Heart left ventricle (tissue), 16 donors: ENCODE measurements at regions not wholly inside any gene's neighbourhood (a gene's known extent, or its start where the extent isn't known, plus 50 kb on each side); places are given as distances from the start of the nearest gene placed in this dataset.

Experiments
- ATAC-seq, 4 donors: fragments of 200-7000 bp; cut with Tn5 transposase; one replicate each; pipeline ENCODE4 v1.9.1; 2020 to 2022; ENCODE audit warnings: moderate library complexity in 4 of 4, mild to moderate bottlenecking in 3 of 4, moderate number of reproducible peaks in 1 of 4
- DNase-seq, 5 donors: peaks; one replicate each; pipeline ENCODE4 v3.0.0-alpha.2; 2020
- H3K27ac ChIP-seq, 12 donors: fragments of 200-600 bp; sonication (generic) in 4 of 12; one replicate each; pipeline versions ENCODE4 v1.5.0 to v1.8.0; 2016 to 2022; ENCODE audit warnings: mild to moderate bottlenecking in 2 of 12
- H3K27me3 ChIP-seq, 9 donors: fragments of 200-600 bp; sonication (generic) in 2 of 9; one replicate each; pipeline versions ENCODE4 v1.5.1 to v1.8.0; 2016 to 2022; ENCODE audit warnings: mild to moderate bottlenecking in 3 of 9
- H3K36me3 ChIP-seq, 9 donors: fragments of 200-600 bp; sonication (generic) in 2 of 9; one replicate each; pipeline versions ENCODE4 v1.5.0 to v1.8.0; 2018 to 2022; ENCODE audit warnings: mild to moderate bottlenecking in 2 of 9
- H3K4me1 ChIP-seq, 12 donors: fragments of 200-600 bp; sonication (generic) in 4 of 12; one replicate each; pipeline versions ENCODE4 v1.5.0 to v1.8.0; 2016 to 2022; ENCODE audit warnings: mild to moderate bottlenecking in 3 of 12
- H3K4me3 ChIP-seq, 12 donors: fragments of 200-600 bp; sonication (generic) in 4 of 12; one replicate each; pipeline versions ENCODE4 v1.5.0 to v1.8.0; 2017 to 2022; ENCODE audit warnings: mild to moderate bottlenecking in 9 of 12, moderate library complexity in 4 of 12
- H3K9me3 ChIP-seq, 12 donors: fragments of 200-600 bp; sonication (generic) in 4 of 12; one replicate each; pipeline versions ENCODE4 v1.5.0 to v1.8.0; 2016 to 2022; ENCODE audit warnings: mild to moderate bottlenecking in 1 of 12
- CTCF ChIP-seq, 12 donors: fragments of 200-600 bp; sonication (generic) in 4 of 12; IDR thresholded peaks; one replicate each; pipeline versions ENCODE4 v1.5.0 to v1.8.0; 2018 to 2022; ENCODE audit warnings: antibody characterized with exemption in 12 of 12, mild to moderate bottlenecking in 5 of 12
- POLR2A ChIP-seq, 2 donors: fragments of 450-650 bp; IDR thresholded peaks; one replicate each; pipeline ENCODE4 v1.6.1; 2017; ENCODE audit warnings: antibody characterized with exemption in 2 of 2, mild to moderate bottlenecking in 2 of 2, moderate library complexity in 2 of 2
- WGBS, 4 donors: extraction: QIAGEN DNeasy Blood & Tissue Kit in 2 of 4; methylation state at CpG; one replicate each; pipeline versions ENCODE4 v1.1.5 to v1.1.7; 2013 to 2018; 5-methylcytosine and 5-hydroxymethylcytosine counted together
- intact Hi-C, 10 donors: fragments of 100-400 bp; cut with DNase I; formaldehyde crosslinking; loops; one replicate each; pipeline versions ENCODE4 v1.11.1 to v1.14.2; 2022
- donor health status: ischemic (EF 13 %, LVEDD 7.1; RV severe dilation, severe dysfunction).
- donor health status: healthy with polysubstance abuse.
- donor health status: DM: no; HTN: yes; CAD: no.
- donor health status: DM: no; HTN: no; CAD: no.
- donor health status: ischemic (EF 25% LVEDD 6.9; RV normal size, moderate dysfunction).
- donor health status: ischemic (EF 25% LVEDD 5.7; RV mildly dilated, moderate dysfunction).
- donor health status: healthy.
- donor health status: DM: yes; HTN: yes; CAD: no.
- donor health status: ischemic (EF 35%, LVEDD 5.7; RV mildly dilated, moderate dysfunction).
- donor health status: nonischemic (EF 11% LVEDD 7.7; RV severe dilation, severe dysfunction).
- donor health status: DM: yes; HTN: yes; CAD: no.
- donor health status: PGD.
- donor health status: ischemic (EF 29% LVEDD 5.4; RV normal size, mild dysfunction).
- donor health status: nonischemic (EF 23%, LVEDD 6.1; RV moderate dilation, normal function).

GRCh38 chr6:14722704-14723103 is 523.2 kb upstream of the JARID2 start:
- Histone ChIP-seq H3K36me3 (no peaks in the 10 kb centered on the region), H3K4me1 (peaks cover 0 to 56% (median 14%) of the 10 kb centered on the region in 12 donors), H3K4me3 (no peak overlapping the region), H3K27me3 (no peaks in the 10 kb centered on the region), H3K9me3 (peaks cover 0 to 4% (median 0%) of the 10 kb centered on the region in 12 donors), H3K27ac (no peak overlapping the region)
- WGBS, 4 donors, result 71 to 87% (median 81%) methylated on average over 7 to 9 of the region's 9 CpGs
- intact Hi-C loops, result loop anchor here in 1 of 10 donors (5.0 kb wide), 1 partner anchor 510 kb away; no protein-coding TSS in a partner anchor
- DNase-seq, result no peak
- ATAC-seq, result no peak
- TF ChIP-seq CTCF (IDR thresholded peaks at IDR 0.05), result no peak
- no peak for TF ChIP-seq POLR2A (IDR thresholded peaks at IDR 0.05)

GRCh38 chr6:14723535-14724086 is 522.3 kb upstream of the JARID2 start:
- TF ChIP-seq POLR2A (IDR thresholded peaks at IDR 0.05), result no peak
- no peak for TF ChIP-seq CTCF (IDR thresholded peaks at IDR 0.05)
- Histone ChIP-seq H3K27ac (no peak overlapping the region), H3K36me3 (no peaks in the 10 kb centered on the region), H3K9me3 (peaks cover 0 to 4% (median 0%) of the 10 kb centered on the region in 12 donors), H3K4me3 (no peak overlapping the region), H3K4me1 (peaks cover 0 to 62% (median 13%) of the 10 kb centered on the region in 12 donors), H3K27me3 (no peaks in the 10 kb centered on the region)
- ATAC-seq (no peak), DNase-seq (no peak)
- 96 to 99% (median 97%) methylated on average over 2 of the region's 2 CpGs for WGBS, 4 donors
- intact Hi-C loops, result loop anchor here in 1 of 10 donors (5.0 kb wide), 1 partner anchor 511 kb away; no protein-coding TSS in a partner anchor

- intact Hi-C loops, result loop anchor here in 1 of 10 donors (5.0 kb wide), 1 partner anchor 512 kb away; no protein-coding TSS in a partner anchor
- no peak for DNase-seq
- no peak overlapping the region for H3K4me3 ChIP-seq
- H3K27me3 ChIP-seq, result no peaks in the 10 kb centered on the region
- no peak overlapping the region for H3K27ac ChIP-seq
- TF ChIP-seq CTCF (IDR thresholded peaks at IDR 0.05) (no peak), POLR2A (IDR thresholded peaks at IDR 0.05) (no peak)
- 76 to 91% (median 87%) methylated on average over 1 of the region's 1 CpG for WGBS, 4 donors
- no peak for ATAC-seq
- H3K36me3 ChIP-seq, result no peaks in the 10 kb centered on the region
- H3K9me3 ChIP-seq, result peaks cover 0 to 4% (median 0%) of the 10 kb centered on the region in 12 donors
- H3K4me1 ChIP-seq, result peaks cover 0 to 63% (median 8%) of the 10 kb centered on the region in 12 donors
These were observed 521.3 kb upstream of the JARID2 start for GRCh38 chr6:14724549-14724948.

GRCh38 chr6:14726816-14727493 is 518.9 kb upstream of the JARID2 start:
- Histone ChIP-seq H3K36me3 (no peaks in the 10 kb centered on the region), H3K27ac (peak overlapping the region in 1 of 12 donors; percentile 87), H3K27me3 (no peaks in the 10 kb centered on the region), H3K4me1 (peaks cover 0 to 59% (median 0%) of the 10 kb centered on the region in 12 donors), H3K9me3 (peaks cover 0 to 4% (median 0%) of the 10 kb centered on the region in 12 donors), H3K4me3 (no peak overlapping the region)
- 91 to 97% (median 95%) methylated on average over 7 of the region's 7 CpGs for WGBS, 4 donors
- DNase-seq, result peak in 1 of 5 donors; percentile 27
- TF ChIP-seq POLR2A (IDR thresholded peaks at IDR 0.05) (no peak), CTCF (IDR thresholded peaks at IDR 0.05) (no peak)
- peak in 2 of 4 donors; percentile 43 to 49 for ATAC-seq
- intact Hi-C loops, result no loop called here
